ENCODE measurements at regions not wholly inside any gene's neighbourhood (a gene's known extent, or its start where the extent isn't known, plus 50 kb on each side); places are given as distances from the start of the nearest gene placed in this dataset.
"Not testable (repeated sequence)": the region's sequence is repeated elsewhere in the genome, so short reads cannot be mapped to it uniquely, and the experiment has no call there.

DNA sequence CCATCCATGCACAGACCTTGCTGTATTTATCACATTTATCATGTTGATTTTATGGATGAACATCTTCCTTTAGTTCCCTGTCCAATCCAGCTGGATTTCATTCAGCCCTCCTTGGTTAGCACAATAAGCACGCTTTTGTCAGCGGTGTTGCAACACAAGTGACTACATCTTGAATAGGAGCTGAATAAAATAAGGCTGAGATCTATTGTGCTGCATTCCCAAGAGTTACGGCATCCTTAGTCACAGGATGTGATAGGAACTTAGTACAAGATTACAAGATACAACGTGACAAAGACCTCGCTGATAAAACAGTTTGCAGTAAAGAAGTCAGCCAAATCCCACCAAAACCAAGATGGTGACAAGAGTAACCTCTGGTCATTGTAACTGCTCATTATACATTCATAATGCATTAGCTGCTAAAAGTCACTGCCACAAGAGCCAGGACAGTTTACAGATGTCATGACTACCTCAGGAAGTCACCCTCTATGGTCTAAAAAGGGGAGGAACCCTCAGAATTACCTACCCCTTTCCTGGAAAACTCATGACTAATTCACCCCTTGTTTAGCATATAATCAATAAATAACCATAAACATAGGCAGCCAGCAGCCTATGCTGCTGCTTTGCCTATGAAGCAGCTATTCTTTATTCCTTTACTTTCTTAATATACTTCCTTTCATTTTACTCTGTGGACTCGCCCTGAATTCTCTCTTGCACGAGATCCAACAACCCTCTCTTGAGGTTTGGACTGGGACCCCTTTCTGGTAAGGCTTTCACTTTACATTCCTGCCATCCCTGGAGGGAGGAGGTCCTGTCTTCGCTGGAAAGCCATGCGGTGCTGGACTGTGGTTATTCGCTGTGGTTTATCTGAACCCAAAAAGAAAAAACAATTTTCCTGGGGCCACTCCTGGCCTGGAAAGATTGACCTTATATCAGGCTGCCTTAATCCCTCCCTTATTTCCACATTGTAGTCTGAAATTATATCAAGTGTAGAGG lies 522.6 kb upstream of the AMELY start:
- no peak for ATAC-seq (replicated peaks)
- Mint-ChIP-seq H3K36me3 (ENCODE audit: insufficient read depth) (no peaks in the 10 kb centered on the region), H3K4me3 (no peak overlapping the region), H3K27ac (no peak overlapping the region), H3K27me3 (peaks cover 0 to 12% of the 10 kb centered on the region in 2 donors), H3K9me3 (peaks cover 8 to 14% of the 10 kb centered on the region in 2 donors), H3K4me1 (ENCODE audit: low read depth in 2 of 2) (no peaks in the 10 kb centered on the region)
- DNase-seq: no peak

DNA sequence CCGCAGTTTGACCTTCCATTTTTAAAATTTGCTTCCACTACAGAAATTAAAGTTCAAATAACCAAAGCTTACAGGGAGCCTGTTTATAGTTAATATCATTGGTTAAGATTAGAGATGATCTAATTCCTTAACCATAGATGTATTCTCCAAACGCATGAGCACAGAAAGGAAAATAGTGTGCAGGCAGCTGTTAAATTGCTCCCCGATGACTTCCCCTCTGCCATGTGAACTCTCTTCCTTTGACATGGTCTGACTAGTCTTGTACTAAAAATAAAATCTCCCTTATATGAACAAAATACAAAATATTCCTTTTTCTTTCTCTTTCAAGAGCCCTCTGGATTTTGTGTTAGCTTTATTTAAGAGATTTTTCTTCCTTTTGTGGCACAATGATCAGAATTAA lies 507.6 kb upstream of the AMELY start:
- Mint-ChIP-seq H3K36me3 (ENCODE audit: insufficient read depth) (no peaks in the 10 kb centered on the region), H3K4me3 (no peak overlapping the region), H3K9me3 (peaks cover 0 to 2% of the 10 kb centered on the region in 2 donors), H3K4me1 (ENCODE audit: low read depth in 2 of 2) (no peaks in the 10 kb centered on the region), H3K27me3 (no peaks in the 10 kb centered on the region), H3K27ac (no peak overlapping the region)
- ATAC-seq (replicated peaks) (no peak), DNase-seq (no peak)

DNA sequence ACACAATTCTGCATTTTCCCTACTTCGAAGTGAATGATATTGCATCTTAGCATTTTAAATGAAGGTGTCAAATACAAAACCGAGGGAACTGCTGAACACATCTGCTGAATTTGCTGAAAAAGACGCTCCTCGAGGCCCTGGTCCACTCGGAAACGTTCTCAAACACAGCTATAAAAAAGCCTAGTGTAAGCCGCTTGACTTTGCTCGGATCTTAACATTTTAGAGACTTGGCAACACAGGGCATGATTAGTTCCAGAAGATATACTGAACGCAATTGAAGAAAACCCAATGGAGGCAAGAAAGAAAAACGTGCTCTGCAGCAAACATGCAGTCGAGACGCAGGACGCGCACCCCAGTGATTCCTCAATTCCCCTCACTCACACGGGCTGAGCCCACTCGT lies 506.4 kb upstream of the AMELY start:
- ATAC-seq (replicated peaks) (no peak), DNase-seq (no peak)
- no peaks in the 10 kb centered on the region for H3K36me3 Mint-ChIP-seq (ENCODE audit: insufficient read depth)
- H3K27me3 Mint-ChIP-seq: no peaks in the 10 kb centered on the region
- H3K27ac Mint-ChIP-seq: no peak overlapping the region
- no peaks in the 10 kb centered on the region for H3K4me1 Mint-ChIP-seq (ENCODE audit: low read depth in 2 of 2)
- peaks cover 0 to 2% of the 10 kb centered on the region in 2 donors for H3K9me3 Mint-ChIP-seq
- H3K4me3 Mint-ChIP-seq: no peak overlapping the region

DNA sequence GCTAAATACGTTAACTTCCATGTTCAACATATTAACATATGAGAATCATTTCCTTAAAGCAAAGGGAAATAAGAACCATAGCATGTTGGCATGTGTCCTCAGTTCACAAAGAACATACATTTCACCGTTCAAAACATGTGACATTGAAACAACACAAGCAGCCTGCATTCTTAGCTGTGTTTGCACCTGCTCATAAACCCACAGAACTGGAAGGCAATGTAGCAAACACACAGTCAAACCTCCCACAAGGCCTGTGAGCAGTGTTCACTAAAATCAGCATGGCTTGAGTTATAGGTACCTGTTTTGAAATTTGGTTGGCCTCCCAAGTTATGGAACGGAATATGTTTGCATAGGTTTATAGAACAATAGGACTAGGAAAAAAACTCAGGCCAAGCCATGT lies 504.9 kb upstream of the AMELY start:
- Mint-ChIP-seq H3K9me3 (no peaks in the 10 kb centered on the region), H3K4me3 (no peak overlapping the region), H3K27ac (no peak overlapping the region), H3K27me3 (no peaks in the 10 kb centered on the region), H3K4me1 (ENCODE audit: low read depth in 2 of 2) (no peaks in the 10 kb centered on the region), H3K36me3 (ENCODE audit: insufficient read depth) (no peaks in the 10 kb centered on the region)
- ATAC-seq (replicated peaks) (no peak), DNase-seq (no peak)

DNA sequence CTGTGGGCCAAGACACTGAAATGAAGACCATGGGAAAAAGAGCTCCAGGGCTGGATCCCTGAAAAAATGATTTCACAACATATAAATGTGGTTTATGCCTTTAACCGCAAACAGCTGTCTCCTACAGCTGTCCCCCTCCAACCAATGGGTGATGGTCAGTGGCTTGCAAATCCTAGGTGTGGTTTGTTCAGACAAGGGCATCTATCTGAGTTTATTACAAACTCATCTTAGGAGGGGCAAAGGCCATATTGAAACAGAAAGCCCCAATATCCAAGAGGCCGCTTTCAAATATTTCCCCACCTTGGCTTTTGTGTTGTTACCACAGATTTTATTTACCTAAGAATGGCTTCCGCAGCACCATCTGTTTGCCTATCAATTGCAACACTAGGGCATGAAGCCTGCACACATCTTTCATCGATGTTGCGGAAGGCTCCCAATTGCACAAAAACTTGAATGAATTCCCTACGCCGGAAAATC lies 503.6 kb upstream of the AMELY start:
- no peaks in the 10 kb centered on the region for H3K9me3 Mint-ChIP-seq
- no peaks in the 10 kb centered on the region for H3K36me3 Mint-ChIP-seq (ENCODE audit: insufficient read depth)
- H3K4me1 Mint-ChIP-seq (ENCODE audit: low read depth in 2 of 2): no peaks in the 10 kb centered on the region
- H3K4me3 Mint-ChIP-seq: no peak overlapping the region
- ATAC-seq (replicated peaks) (no peak), DNase-seq (no peak)
- H3K27me3 Mint-ChIP-seq: no peaks in the 10 kb centered on the region
- no peak overlapping the region for H3K27ac Mint-ChIP-seq

DNA sequence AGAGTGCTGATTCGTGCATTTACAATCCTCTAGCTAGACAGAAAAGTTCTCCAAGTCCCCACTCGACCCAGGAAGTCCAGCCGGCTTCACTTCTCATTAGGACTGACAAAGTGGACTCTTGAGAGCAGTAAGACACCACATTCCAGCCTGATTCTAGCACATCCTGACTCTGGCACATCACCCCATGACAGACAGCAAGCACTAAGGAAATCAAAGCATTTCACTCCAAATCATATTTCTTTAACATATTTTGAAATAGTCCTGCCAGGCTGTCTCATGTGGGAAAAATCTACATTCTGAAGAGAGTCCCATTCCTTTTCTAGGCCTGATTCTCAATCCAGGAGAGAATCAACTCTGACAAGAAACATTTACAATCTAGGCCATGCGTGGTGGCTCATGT lies 478.5 kb upstream of the AMELY start:
- Mint-ChIP-seq H3K4me3 (no peak overlapping the region), H3K27ac (no peak overlapping the region), H3K4me1 (ENCODE audit: low read depth in 2 of 2) (peaks cover under 1 to 5% of the 10 kb centered on the region in 2 donors), H3K9me3 (peaks cover 25 to 28% of the 10 kb centered on the region in 2 donors), H3K27me3 (no peaks in the 10 kb centered on the region), H3K36me3 (ENCODE audit: insufficient read depth) (no peaks in the 10 kb centered on the region)
- DNase-seq: no peak
- ATAC-seq (replicated peaks): no peak

DNA sequence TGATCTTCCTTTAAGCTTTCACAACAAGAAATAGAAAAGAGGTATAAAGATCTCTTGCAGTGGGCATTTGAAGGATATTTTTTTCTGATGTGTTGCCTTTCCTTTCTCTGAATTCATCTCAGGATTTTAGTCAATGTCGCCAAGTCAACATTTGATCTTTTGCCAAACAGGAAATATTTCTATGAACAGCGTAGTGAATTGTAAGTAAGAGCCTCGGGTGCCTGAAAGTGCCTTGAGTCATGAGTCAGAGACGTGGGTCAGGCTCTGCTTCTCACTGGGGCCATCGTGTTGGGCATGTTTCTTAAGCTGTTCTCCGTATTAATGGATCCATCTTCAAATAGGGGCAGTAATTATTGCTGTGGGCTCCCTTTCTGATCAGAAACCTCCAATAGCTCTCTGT lies 471.4 kb upstream of the AMELY start:
- peaks cover 26% of the 10 kb centered on the region for H3K36me3 Mint-ChIP-seq (ENCODE audit: insufficient read depth)
- peak overlapping the region in 1 of 2 donors; percentile 18 for H3K27ac Mint-ChIP-seq
- ATAC-seq (replicated peaks): no peak
- DNase-seq: no peak
- no peak overlapping the region for H3K4me3 Mint-ChIP-seq
- no peaks in the 10 kb centered on the region for H3K27me3 Mint-ChIP-seq
- peaks cover 4 to 12% of the 10 kb centered on the region in 2 donors for H3K4me1 Mint-ChIP-seq (ENCODE audit: low read depth in 2 of 2)
- no peaks in the 10 kb centered on the region for H3K9me3 Mint-ChIP-seq

DNA sequence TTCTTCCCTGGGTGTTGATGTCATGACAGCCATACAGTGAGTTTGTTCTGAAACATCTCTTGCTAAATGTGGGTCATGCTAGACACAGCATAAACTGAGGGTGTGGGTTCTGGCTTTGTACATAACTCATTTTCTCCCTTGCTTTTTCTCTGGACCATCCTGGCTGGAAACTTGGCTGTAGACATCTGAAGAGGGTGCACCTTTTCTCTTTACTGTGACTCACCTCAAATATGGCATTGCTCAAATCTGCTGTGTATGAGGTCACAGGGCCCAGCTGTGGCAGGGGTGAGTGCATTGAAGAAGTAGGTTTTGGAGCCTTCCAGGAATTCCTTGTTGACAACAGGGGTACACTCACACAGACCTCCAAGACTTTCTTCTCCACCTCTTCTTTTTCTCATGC lies 465.5 kb upstream of the AMELY start:
- Mint-ChIP-seq H3K4me1 (ENCODE audit: low read depth in 2 of 2) (peaks cover 1 to 4% of the 10 kb centered on the region in 2 donors), H3K9me3 (no peaks in the 10 kb centered on the region), H3K27ac (no peak overlapping the region), H3K27me3 (no peaks in the 10 kb centered on the region), H3K36me3 (ENCODE audit: insufficient read depth) (peaks cover 75% of the 10 kb centered on the region), H3K4me3 (no peak overlapping the region)
- no peak for ATAC-seq (replicated peaks)
- DNase-seq: no peak

DNA sequence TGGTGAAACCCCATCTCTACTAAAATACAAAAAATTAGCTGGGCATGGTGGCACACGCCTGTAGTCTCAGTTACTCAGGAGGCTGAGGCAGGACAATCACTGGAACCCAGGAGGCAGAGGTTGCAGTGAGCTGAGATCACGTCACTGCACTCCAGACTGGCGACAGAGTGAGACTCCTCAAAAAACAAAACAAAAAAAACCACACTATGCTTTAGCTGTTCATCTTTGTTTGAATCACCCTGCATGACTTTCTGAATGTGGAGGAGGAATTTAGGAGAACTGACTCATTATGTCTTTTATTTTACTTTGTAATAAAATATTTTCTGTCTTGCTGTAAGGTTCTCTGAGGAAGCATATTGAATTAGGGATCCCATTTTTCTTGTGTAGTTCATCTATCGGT lies 462.9 kb upstream of the AMELY start:
- DNase-seq; H3K27ac Mint-ChIP-seq; H3K27me3 Mint-ChIP-seq; H3K4me1 Mint-ChIP-seq (ENCODE audit: low read depth in 2 of 2); H3K4me3 Mint-ChIP-seq; H3K9me3 Mint-ChIP-seq; ATAC-seq (replicated peaks): not testable (repeated sequence)
- peaks cover 83% of the 10 kb centered on the region for H3K36me3 Mint-ChIP-seq (ENCODE audit: insufficient read depth)

DNA sequence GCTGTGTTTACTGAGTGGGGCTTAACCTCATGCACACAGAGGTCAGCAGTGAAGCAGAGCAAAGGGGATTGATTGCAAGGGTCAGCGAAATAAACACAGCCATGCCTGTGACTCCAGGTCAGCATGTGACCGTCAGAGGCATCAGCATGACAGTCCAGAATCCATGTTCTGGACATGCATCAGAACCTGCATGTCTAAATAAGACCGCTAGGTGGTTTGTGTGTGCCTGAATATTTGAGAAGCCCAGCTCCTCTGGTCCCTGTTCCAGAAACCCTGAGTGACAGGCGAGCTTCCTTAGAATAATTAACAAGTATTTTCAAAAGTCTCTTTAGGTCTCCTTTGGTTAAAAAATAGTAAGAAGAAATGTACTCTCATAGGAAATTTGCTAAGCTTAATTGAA lies 460.4 kb upstream of the AMELY start:
- peaks cover 88% of the 10 kb centered on the region for H3K36me3 Mint-ChIP-seq (ENCODE audit: insufficient read depth)
- H3K9me3 Mint-ChIP-seq; H3K4me3 Mint-ChIP-seq; ATAC-seq (replicated peaks); H3K27ac Mint-ChIP-seq; H3K4me1 Mint-ChIP-seq (ENCODE audit: low read depth in 2 of 2); H3K27me3 Mint-ChIP-seq; DNase-seq: not testable (repeated sequence)

DNA sequence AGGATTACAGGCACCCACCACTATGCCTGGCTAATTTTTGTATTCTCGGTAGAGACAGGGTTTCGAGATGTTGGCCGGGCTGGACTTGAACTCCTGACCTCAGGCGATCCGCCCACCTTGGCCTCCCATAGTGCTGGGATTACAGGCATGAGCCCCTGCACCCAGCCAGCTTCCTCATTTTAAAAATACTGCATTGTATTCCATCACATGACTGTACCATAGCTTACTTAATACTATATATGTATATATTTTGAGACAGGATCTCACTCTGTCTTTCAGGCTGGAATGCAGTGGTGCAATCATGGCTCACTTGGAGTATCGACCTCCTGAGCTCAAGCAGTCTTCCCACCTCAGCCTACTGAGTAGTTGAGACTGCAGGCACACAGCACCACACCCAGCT lies 459.5 kb upstream of the AMELY start:
- DNase-seq; ATAC-seq (replicated peaks); H3K4me3 Mint-ChIP-seq; H3K9me3 Mint-ChIP-seq; H3K4me1 Mint-ChIP-seq (ENCODE audit: low read depth in 2 of 2); H3K27ac Mint-ChIP-seq; H3K27me3 Mint-ChIP-seq: not testable (repeated sequence)
- H3K36me3 Mint-ChIP-seq (ENCODE audit: insufficient read depth): peaks cover 84% of the 10 kb centered on the region

DNA sequence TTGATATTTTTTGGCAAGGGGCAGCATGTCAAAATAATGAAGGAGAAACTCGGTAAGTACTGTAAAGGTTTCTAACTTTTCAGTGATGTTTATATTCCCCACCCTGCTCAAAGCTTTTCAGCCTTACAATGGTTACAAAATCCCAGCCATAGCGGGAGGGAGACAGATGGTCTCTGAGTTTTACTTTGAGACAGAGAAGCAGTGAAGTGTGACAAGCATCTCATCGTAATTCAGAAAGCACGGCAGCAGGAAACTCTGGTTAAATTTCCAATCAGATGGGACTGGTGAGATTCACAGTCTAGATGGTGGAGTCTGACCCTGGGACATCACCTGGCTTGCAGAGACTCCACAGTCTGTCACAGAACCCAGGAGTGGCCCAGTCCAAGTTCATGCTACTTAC lies 448.0 kb upstream of the AMELY start:
- H3K9me3 Mint-ChIP-seq: no peaks in the 10 kb centered on the region
- no peak overlapping the region for H3K4me3 Mint-ChIP-seq
- no peak overlapping the region for H3K27ac Mint-ChIP-seq
- ATAC-seq (replicated peaks): no peak
- peaks cover 6 to 43% of the 10 kb centered on the region in 2 donors for H3K4me1 Mint-ChIP-seq (ENCODE audit: low read depth in 2 of 2)
- DNase-seq: no peak
- no peaks in the 10 kb centered on the region for H3K27me3 Mint-ChIP-seq
- peaks cover 72% of the 10 kb centered on the region for H3K36me3 Mint-ChIP-seq (ENCODE audit: insufficient read depth)

DNA sequence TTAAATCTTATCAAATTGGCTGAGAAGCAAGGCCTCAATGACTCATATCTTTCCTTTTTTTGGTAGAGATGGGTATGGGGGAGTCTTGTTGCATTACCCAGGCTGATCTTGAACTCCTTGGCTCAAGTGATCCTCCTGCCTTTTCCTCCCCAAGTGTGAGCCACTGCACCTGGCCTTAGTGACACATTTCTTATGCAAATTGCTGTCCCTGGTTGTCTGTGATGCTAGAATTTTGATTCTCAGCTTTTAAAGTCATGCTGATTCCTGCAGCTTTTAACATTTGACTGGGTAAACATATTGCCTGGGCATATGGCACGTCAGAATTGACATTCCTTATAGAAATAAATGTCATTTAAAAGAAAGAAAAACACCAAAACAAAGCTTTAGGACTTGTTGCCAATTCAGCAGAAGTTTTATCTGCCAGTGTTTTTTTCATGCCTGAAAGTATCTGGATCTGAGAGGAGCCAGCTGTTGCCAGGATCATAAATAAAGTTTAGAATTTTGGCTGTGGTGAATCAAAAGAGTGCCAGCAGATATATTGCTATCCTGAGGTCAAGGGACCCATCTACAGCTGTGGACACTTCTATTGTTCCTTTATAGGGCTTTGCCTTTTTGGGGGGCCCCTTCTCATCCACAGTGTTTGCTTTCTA lies 446.7 kb upstream of the AMELY start:
- H3K9me3 Mint-ChIP-seq: no peaks in the 10 kb centered on the region
- no peaks in the 10 kb centered on the region for H3K27me3 Mint-ChIP-seq
- DNase-seq (no peak), ATAC-seq (replicated peaks) (no peak)
- peaks cover 73% of the 10 kb centered on the region for H3K36me3 Mint-ChIP-seq (ENCODE audit: insufficient read depth)
- H3K4me3 Mint-ChIP-seq: no peak overlapping the region
- peak overlapping the region; percentile 29 to 57 for H3K27ac Mint-ChIP-seq
- peaks cover 6 to 40% of the 10 kb centered on the region in 2 donors for H3K4me1 Mint-ChIP-seq (ENCODE audit: low read depth in 2 of 2)

DNA sequence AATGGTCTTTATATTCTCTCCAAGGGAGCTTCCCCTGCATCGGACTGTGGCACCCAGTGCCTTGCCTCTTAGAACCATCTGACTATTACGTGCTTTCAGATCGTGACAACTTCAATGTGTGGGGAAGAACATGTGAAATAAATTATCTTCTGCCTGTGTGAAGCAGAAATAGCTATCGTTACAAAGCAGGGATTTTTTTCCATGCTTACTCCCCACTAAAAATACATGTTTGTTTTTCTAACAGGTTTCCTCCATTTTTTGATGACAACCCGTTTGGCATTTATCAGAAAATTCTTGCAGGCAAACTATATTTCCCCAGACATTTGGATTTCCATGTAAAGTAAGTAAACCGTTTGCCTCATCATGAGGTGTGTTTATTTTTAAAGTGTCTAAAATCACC lies 444.3 kb upstream of the AMELY start:
- Mint-ChIP-seq H3K36me3 (ENCODE audit: insufficient read depth) (peaks cover 61% of the 10 kb centered on the region), H3K4me1 (ENCODE audit: low read depth in 2 of 2) (peaks cover 5 to 33% of the 10 kb centered on the region in 2 donors)
- not testable (repeated sequence) for H3K27ac Mint-ChIP-seq; ATAC-seq (replicated peaks); DNase-seq; H3K9me3 Mint-ChIP-seq; H3K27me3 Mint-ChIP-seq; H3K4me3 Mint-ChIP-seq

All from effector memory CD8-positive, alpha-beta T cell (primary cell).